T47D (cell line): ENCODE measurements at regions not wholly inside any gene's neighbourhood (a gene's known extent, or its start where the extent isn't known, plus 50 kb on each side); places are given as distances from the start of the nearest gene placed in this dataset.
"Not testable (repeated sequence)": the region's sequence is repeated elsewhere in the genome, so short reads cannot be mapped to it uniquely, and the experiment has no call there.

Source experiments
- DNase-seq, 2 experiments: peaks; one replicate each; pipeline versions ENCODE4 v3.0.0 to v3.0.0-alpha.2; 2011 to 2012; ENCODE audit warnings: low read depth in 1 of 2, low spot score in 1 of 2
- JUND ChIP-seq: IDR thresholded peaks from 2 replicates; pipeline ENCODE4 v1.6.1; 2012; ENCODE audit warnings: low read depth
- in situ Hi-C: cut with HindIII; loops from 2 replicates; pipeline ENCODE4 v1.10.0; 2016; ENCODE audit warnings: low sequenced_read_pairs, low pct_unique_long_range_greater_than_20kb

- in situ Hi-C loops = no loop called here
- DNase-seq = no peak
- no peak for TF ChIP-seq JUND
Observed at GRCh38 chr10:100624298-100624697, 88.6 kb downstream of the HIF1AN start.

- no peak for TF ChIP-seq JUND
- no peak for DNase-seq
- in situ Hi-C loops = no loop called here
Observed at GRCh38 chr10:100625816-100626215, 90.1 kb downstream of the HIF1AN start.

GRCh38 chr10:100628061-100628460 is 92.3 kb downstream of the HIF1AN start:
- DNase-seq = no peak
- in situ Hi-C loops = no loop called here
- TF ChIP-seq JUND = no peak

- in situ Hi-C loops = no loop called here
- DNase-seq = no peak
Observed at GRCh38 chr10:100631192-100631591, 95.4 kb downstream of the HIF1AN start.

GRCh38 chr10:100632027-100632426 is 96.3 kb downstream of the HIF1AN start:
- no peak for TF ChIP-seq JUND
- DNase-seq = no peak
- in situ Hi-C loops = no loop called here

More at GRCh38 chr10:100631192-100631591, 95.4 kb downstream of the HIF1AN start:
- TF ChIP-seq JUND = no peak

GRCh38 chr10:100634034-100634433 is 98.3 kb downstream of the HIF1AN start:
- DNase-seq = peak in 1 of 2 experiments; percentile 36
- in situ Hi-C loops = no loop called here
- no peak for TF ChIP-seq JUND

- DNase-seq = no peak
- TF ChIP-seq JUND = no peak
- in situ Hi-C loops = no loop called here
Observed at GRCh38 chr10:100636848-100637553, 101.3 kb downstream of the HIF1AN start.

GRCh38 chr10:100637785-100638184 is 102.0 kb downstream of the HIF1AN start:
- no peak for TF ChIP-seq JUND
- in situ Hi-C loops = no loop called here
- peak in 1 of 2 experiments; percentile 55 for DNase-seq

- in situ Hi-C loops = not testable (repeated sequence)
Observed at GRCh38 chr10:100638969-100639368, 103.2 kb downstream of the HIF1AN start.

GRCh38 chr10:100642295-100642994 is 102.9 kb upstream of the PAX2 start:
- no peak for TF ChIP-seq JUND

More at GRCh38 chr10:100638969-100639368, 103.2 kb downstream of the HIF1AN start:
- not testable (repeated sequence) for DNase-seq

GRCh38 chr10:100645091-100645490 is 100.3 kb upstream of the PAX2 start:
- no peak for TF ChIP-seq JUND
- in situ Hi-C loops = no loop called here
- DNase-seq = no peak

More at GRCh38 chr10:100642295-100642994, 102.9 kb upstream of the PAX2 start:
- no peak for DNase-seq
- in situ Hi-C loops = no loop called here

- TF ChIP-seq JUND = no peak
- in situ Hi-C loops = no loop called here
- no peak for DNase-seq
Observed at GRCh38 chr10:100645613-100646392, 99.6 kb upstream of the PAX2 start.

- DNase-seq = no peak
- TF ChIP-seq JUND = no peak
- in situ Hi-C loops = no loop called here
Observed at GRCh38 chr10:100647928-100648327, 97.5 kb upstream of the PAX2 start.
